NB4 (cell line): ENCODE measurements at regions not wholly inside any gene's neighbourhood (a gene's known extent, or its start where the extent isn't known, plus 50 kb on each side); places are given as distances from the start of the nearest gene placed in this dataset.
"Not testable (repeated sequence)": the region's sequence is repeated elsewhere in the genome, so short reads cannot be mapped to it uniquely, and the experiment has no call there.

Source experiments
- DNase-seq: peaks from one replicate; pipeline ENCODE4 v3.0.0; 2010; ENCODE audit warnings: low read depth
- H3K4me3 ChIP-seq: one replicate; pipeline ENCODE4 v1.5.1; 2011; ENCODE audit warnings: mild to moderate bottlenecking, low read depth, low read length, moderate library complexity
- MYC ChIP-seq: IDR thresholded peaks from 2 replicates; pipeline ENCODE4 v1.6.1; 2011; ENCODE audit warnings: low read depth, low read length
- POLR2A ChIP-seq: IDR thresholded peaks from 2 replicates; pipeline ENCODE4 v1.6.1; 2011; ENCODE audit warnings: mild to moderate bottlenecking; ENCODE audit not compliant: insufficient read length; ENCODE audit errors: extremely low read depth
- TF ChIP-seq, protein P1 (sequence below): IDR thresholded peaks from 2 replicates; pipeline ENCODE4 v1.6.1; 2011; ENCODE audit warnings: low read depth, low read length
- TF ChIP-seq, protein P2 (sequence below): IDR thresholded peaks from one replicate; pipeline ENCODE4 v1.5.1; 2012; ENCODE audit warnings: low read depth, low read length

DNA sequence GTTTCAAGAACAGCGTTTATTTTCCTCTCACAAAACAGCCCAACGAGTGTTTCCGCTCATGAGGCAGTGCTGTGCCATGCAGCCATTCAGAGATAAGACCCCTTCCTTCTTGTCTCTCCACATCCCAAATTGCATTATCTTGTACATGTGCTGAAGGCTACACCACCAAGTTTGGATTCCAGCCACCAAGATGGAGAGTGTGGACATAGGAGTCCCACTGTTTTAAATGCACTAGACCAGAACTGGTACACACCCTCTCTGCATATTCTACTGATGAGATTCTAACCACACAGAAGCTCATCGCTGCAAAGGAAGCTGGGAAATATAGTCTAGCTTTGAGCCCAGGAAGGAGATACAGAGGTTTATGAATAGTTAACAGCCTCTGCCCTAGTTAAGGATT lies 509.4 kb downstream of the NFIB start:
- DNase-seq: no peak
- no peak overlapping the region for H3K4me3 ChIP-seq
- TF ChIP-seq MYC (no peak), POLR2A (no peak)
- TF ChIP-seq, protein P1, sequence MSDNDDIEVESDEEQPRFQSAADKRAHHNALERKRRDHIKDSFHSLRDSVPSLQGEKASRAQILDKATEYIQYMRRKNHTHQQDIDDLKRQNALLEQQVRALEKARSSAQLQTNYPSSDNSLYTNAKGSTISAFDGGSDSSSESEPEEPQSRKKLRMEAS: no peak
- TF ChIP-seq, protein P2, sequence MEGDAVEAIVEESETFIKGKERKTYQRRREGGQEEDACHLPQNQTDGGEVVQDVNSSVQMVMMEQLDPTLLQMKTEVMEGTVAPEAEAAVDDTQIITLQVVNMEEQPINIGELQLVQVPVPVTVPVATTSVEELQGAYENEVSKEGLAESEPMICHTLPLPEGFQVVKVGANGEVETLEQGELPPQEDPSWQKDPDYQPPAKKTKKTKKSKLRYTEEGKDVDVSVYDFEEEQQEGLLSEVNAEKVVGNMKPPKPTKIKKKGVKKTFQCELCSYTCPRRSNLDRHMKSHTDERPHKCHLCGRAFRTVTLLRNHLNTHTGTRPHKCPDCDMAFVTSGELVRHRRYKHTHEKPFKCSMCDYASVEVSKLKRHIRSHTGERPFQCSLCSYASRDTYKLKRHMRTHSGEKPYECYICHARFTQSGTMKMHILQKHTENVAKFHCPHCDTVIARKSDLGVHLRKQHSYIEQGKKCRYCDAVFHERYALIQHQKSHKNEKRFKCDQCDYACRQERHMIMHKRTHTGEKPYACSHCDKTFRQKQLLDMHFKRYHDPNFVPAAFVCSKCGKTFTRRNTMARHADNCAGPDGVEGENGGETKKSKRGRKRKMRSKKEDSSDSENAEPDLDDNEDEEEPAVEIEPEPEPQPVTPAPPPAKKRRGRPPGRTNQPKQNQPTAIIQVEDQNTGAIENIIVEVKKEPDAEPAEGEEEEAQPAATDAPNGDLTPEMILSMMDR: no peak

DNA sequence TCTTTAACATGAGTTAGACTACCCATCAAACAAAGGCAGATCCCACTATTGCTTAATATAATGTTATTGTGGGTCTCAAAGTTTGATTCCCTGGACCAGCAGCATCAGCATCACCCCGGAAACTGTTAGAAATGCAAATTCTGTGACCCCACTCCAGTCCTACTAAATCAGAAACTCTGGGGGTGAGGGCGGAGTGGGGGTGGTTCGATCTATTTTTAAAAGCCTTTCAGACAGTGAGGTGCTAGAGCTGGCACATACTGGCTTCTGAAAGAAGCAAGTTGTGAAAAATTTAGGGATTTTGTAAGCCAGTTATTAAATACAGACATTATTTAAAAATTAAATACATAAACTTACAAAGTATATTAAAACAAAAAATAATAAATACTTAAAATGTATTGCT lies 513.2 kb downstream of the NFIB start:
- no peak for DNase-seq
- TF ChIP-seq, protein P1: no peak
- TF ChIP-seq POLR2A: no peak
- no peak for TF ChIP-seq MYC
- TF ChIP-seq, protein P2: no peak
- no peak overlapping the region for H3K4me3 ChIP-seq

DNA sequence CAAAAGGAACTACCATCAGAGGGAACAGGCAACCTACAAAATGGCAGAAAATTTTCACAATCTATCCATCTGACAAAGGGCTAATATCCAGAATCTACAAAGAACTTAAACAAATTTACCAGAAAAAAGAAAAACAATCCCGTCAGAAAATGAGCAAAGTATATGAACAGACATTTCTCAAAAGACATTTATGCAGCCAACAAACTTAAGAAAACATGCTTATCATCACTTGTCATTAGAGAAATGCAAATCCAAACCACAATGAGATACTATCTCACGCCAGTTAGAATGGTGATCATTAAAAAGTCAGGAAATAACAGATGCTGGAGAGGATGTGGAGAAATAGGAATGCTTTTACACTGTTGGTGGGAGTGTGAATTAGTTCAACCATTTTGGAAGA lies 516.2 kb downstream of the NFIB start:
- H3K4me3 ChIP-seq, DNase-seq: not testable (repeated sequence)

DNA sequence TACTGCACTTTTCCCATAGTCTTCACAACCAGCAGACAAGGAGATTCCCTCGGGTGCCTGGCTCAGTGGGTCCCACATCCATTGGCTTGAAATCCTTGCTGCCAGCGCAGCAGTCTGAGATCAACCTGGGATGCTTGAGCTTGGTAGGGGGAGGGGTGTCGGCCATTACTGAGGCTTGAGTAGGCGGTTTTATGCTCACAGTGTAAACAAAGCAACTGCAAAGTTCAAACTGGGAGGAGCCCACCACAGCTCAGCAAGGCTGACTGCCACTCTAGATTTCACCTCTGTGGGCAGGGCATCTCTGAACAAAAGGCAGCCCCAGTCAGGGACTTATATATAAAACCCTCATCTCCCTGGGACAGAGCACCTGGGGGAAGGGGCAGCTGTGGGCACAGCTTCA lies 512.3 kb upstream of the MPDZ start:
- DNase-seq: no peak
- TF ChIP-seq, protein P1: no peak
- TF ChIP-seq, protein P2: no peak
- TF ChIP-seq MYC (no peak), POLR2A (no peak)
- H3K4me3 ChIP-seq: no peak overlapping the region

DNA sequence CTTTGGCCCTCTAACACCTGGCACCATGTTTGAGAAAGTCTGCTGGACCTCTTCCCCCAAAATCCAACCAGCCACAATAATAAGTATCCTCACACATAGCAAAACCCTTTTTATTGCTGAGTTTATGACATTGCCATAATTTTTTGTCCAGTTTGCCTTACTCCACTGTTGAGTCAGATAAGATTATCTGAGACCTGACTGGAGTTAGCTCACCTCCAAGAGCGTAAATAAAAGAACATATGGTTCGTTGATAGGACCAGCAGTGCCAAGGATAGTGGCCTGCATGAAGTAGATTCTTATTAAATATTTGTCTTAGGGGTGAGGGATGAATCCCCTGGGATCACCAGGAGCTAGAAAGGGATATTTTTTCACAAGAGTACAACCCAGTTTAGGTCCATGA lies 510.6 kb upstream of the MPDZ start:
- DNase-seq: no peak
- H3K4me3 ChIP-seq: no peak overlapping the region
- no peak for TF ChIP-seq POLR2A
- TF ChIP-seq, protein P1: no peak
- TF ChIP-seq MYC: no peak
- TF ChIP-seq, protein P2: no peak

DNA sequence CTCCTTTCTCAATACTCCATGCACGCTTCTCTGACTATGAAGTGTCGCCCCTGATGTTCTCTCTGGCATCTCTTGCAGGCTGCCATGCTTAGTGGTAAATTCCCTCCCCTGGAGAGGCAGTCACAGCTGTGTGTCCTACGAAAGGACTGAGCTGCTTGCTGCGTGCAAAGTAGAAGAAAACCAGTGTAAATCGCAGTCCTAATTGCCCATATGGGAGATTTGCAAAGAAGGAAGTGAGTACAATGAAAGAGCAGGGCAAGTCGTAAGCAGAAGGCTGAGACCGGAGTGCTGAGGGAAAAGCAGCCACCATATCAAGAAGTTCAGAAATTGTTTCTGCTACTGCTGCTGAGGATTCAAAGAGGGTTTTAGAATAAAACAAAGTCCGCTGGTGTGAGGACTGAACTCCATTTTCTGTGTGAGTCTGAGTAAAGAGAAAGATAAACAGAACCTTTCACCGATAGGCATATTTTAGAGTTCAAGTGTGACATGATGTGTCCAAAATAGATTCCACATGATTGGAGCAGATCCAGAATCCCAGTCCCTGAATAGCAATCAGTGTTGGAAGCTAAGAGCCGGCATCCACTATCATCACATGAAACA lies 507.8 kb upstream of the MPDZ start:
- H3K4me3 ChIP-seq: no peak overlapping the region
- no peak for DNase-seq
- TF ChIP-seq, protein P2: no peak
- TF ChIP-seq MYC: no peak
